ENCODE measurements at regions not wholly inside any gene's neighbourhood (a gene's known extent, or its start where the extent isn't known, plus 50 kb on each side); places are given as distances from the start of the nearest gene placed in this dataset.

GRCh38 chr12:34124608-34125007 is 102.3 kb downstream of the ALG10 start:
- TF ChIP-seq HDAC6 (IDR thresholded peaks at IDR 0.05; ENCODE audit: unreplicated experiment) (no peak), CTCF (IDR thresholded peaks at IDR 0.05 in 2 of 3, conservative IDR thresholded peaks at IDR 0.05 in 1 of 3; ENCODE audit: control insufficient read depth in 2 of 3, extremely low read depth in 1 of 3, insufficient read depth in 1 of 3, low read depth in 3 of 3, low read length in 3 of 3) (no peak), SUZ12 (IDR thresholded peaks at IDR 0.05; ENCODE audit: unreplicated experiment) (no peak), SIX5 (IDR thresholded peaks at IDR 0.05; ENCODE audit: low read depth, low read length, severe bottlenecking) (no peak), SRF (IDR thresholded peaks at IDR 0.05; ENCODE audit: low read depth in 2 of 2, low read length in 2 of 2) (no peak), ZBED1 (IDR thresholded peaks at IDR 0.05; ENCODE audit: borderline replicate concordance) (no peak), NR2F1 (conservative IDR thresholded peaks at IDR 0.05) (no peak), JUND (IDR thresholded peaks at IDR 0.05; ENCODE audit: low read depth, low read length) (no peak), SPI1 (IDR thresholded peaks at IDR 0.05; ENCODE audit: borderline replicate concordance, insufficient read depth, low read depth, low read length) (no peak), GABPA (IDR thresholded peaks at IDR 0.05; ENCODE audit: low read depth) (no peak), IRF3 (IDR thresholded peaks at IDR 0.05) (no peak)
